GM18907 (cell line): ENCODE measurements at regions not wholly inside any gene's neighbourhood (a gene's known extent, or its start where the extent isn't known, plus 50 kb on each side); places are given as distances from the start of the nearest gene placed in this dataset.
"Not testable (repeated sequence)": the region's sequence is repeated elsewhere in the genome, so short reads cannot be mapped to it uniquely, and the experiment has no call there.

Experiments
- ATAC-seq: cut with Tn5 transposase; IDR thresholded peaks from one replicate; pipeline ENCODE4 v1.9.1; 2021; ENCODE audit warnings: mild to moderate bottlenecking, moderate library complexity; ENCODE audit not compliant: unreplicated experiment

- no peak for ATAC-seq
These were observed 74.7 kb upstream of the DLG1 start for GRCh38 chr3:197373096-197373495.

- ATAC-seq = no peak
These were observed 73.7 kb upstream of the DLG1 start for GRCh38 chr3:197372047-197372661.

GRCh38 chr3:197371591-197372046, 73.2 kb upstream of the DLG1 start:
- ATAC-seq = no peak

GRCh38 chr3:197369545-197369944, 71.1 kb upstream of the DLG1 start:
- no peak for ATAC-seq

GRCh38 chr3:197368821-197369220, 70.4 kb upstream of the DLG1 start:
- no peak for ATAC-seq

- ATAC-seq = no peak
These were observed 69.9 kb upstream of the DLG1 start for GRCh38 chr3:197368330-197368729.

GRCh38 chr3:197367081-197367780, 68.8 kb upstream of the DLG1 start:
- ATAC-seq = no peak

GRCh38 chr3:197366301-197367044, 68.1 kb upstream of the DLG1 start:
- ATAC-seq = no peak

GRCh38 chr3:197365586-197365985, 67.2 kb upstream of the DLG1 start:
- ATAC-seq = no peak

- no peak for ATAC-seq
These were observed 66.1 kb upstream of the DLG1 start for GRCh38 chr3:197364410-197365071.

GRCh38 chr3:197363553-197364409, 65.4 kb upstream of the DLG1 start:
- ATAC-seq = no peak

GRCh38 chr3:197362081-197362480, 63.7 kb upstream of the DLG1 start:
- ATAC-seq = no peak

GRCh38 chr3:197360095-197360494, 61.7 kb upstream of the DLG1 start:
- ATAC-seq = not testable (repeated sequence)

GRCh38 chr3:197359476-197359875, 61.1 kb upstream of the DLG1 start:
- not testable (repeated sequence) for ATAC-seq

GRCh38 chr3:197356741-197357140, 58.3 kb upstream of the DLG1 start:
- ATAC-seq = no peak

GRCh38 chr3:197356275-197356674, 57.9 kb upstream of the DLG1 start:
- no peak for ATAC-seq

- ATAC-seq = no peak
These were observed 57.3 kb upstream of the DLG1 start for GRCh38 chr3:197355713-197356112.

- ATAC-seq = no peak
These were observed 56.2 kb upstream of the DLG1 start for GRCh38 chr3:197354568-197355001.

GRCh38 chr3:197353867-197354567, 55.6 kb upstream of the DLG1 start:
- ATAC-seq = no peak
